HEK293 (cell line): ENCODE measurements at regions not wholly inside any gene's neighbourhood (a gene's known extent, or its start where the extent isn't known, plus 50 kb on each side); places are given as distances from the start of the nearest gene placed in this dataset.

Experiments used
- CTCF ChIP-seq: fragments of 450-650 bp; formaldehyde crosslinking; IDR thresholded peaks from 2 replicates; pipeline ENCODE4 v1.5.1; 2016; ENCODE audit warnings: missing biosample characterization, missing genetic modification characterization
- HIC1 ChIP-seq: fragments of 450-650 bp; formaldehyde crosslinking; IDR thresholded peaks from 2 replicates; pipeline ENCODE4 v1.5.1; 2016; ENCODE audit warnings: missing biosample characterization, missing genetic modification characterization
- HOXD13 ChIP-seq: sonication (generic); formaldehyde crosslinking; IDR thresholded peaks from 2 replicates; pipeline ENCODE4 v1.8.0; 2022; ENCODE audit warnings: missing genetic modification reagents, borderline replicate concordance
- IKZF3 ChIP-seq: fragments of 450-650 bp; IDR thresholded peaks from 2 replicates; pipeline ENCODE4 v1.5.0; 2018; ENCODE audit warnings: missing biosample characterization, mild to moderate bottlenecking, missing genetic modification characterization, moderate library complexity
- KLF17 ChIP-seq: fragments of 450-650 bp; formaldehyde crosslinking; IDR thresholded peaks from 2 replicates; pipeline ENCODE4 v1.5.1; 2016; ENCODE audit warnings: missing biosample characterization, missing genetic modification characterization
- MEIS1 ChIP-seq: sonication (generic); formaldehyde crosslinking; IDR thresholded peaks from 2 replicates; pipeline ENCODE4 v1.8.1; 2022; ENCODE audit warnings: missing genetic modification reagents, mild to moderate bottlenecking, borderline replicate concordance
- PRDM6 ChIP-seq: fragments of 450-650 bp; formaldehyde crosslinking; IDR thresholded peaks from 2 replicates; pipeline ENCODE4 v1.5.1; 2017; ENCODE audit warnings: missing biosample characterization, missing genetic modification characterization
- RBAK ChIP-seq: fragments of 450-650 bp; formaldehyde crosslinking; IDR thresholded peaks from 2 replicates; pipeline ENCODE4 v1.5.1; 2016; ENCODE audit warnings: missing biosample characterization, missing genetic modification characterization
- SALL2 ChIP-seq: fragments of 450-650 bp; formaldehyde crosslinking; IDR thresholded peaks from 2 replicates; pipeline ENCODE4 v1.5.0; 2017; ENCODE audit warnings: missing biosample characterization, mild to moderate bottlenecking, missing genetic modification characterization, borderline replicate concordance
- TRIM28 ChIP-seq: IDR thresholded peaks from 2 replicates; pipeline ENCODE4 v1.6.1; 2011; ENCODE audit warnings: low read length, control low read depth, borderline replicate concordance
- ZBTB20 ChIP-seq: fragments of 450-650 bp; formaldehyde crosslinking; IDR thresholded peaks from 2 replicates; pipeline ENCODE4 v1.5.1; 2016; ENCODE audit warnings: missing biosample characterization, missing genetic modification characterization
- ZBTB26 ChIP-seq: fragments of 450-650 bp; formaldehyde crosslinking; optimal IDR thresholded peaks from 2 replicates; pipeline ENCODE3; 2016; ENCODE audit warnings: missing biosample characterization, mild to moderate bottlenecking, missing genetic modification characterization
- ZBTB8A ChIP-seq: fragments of 450-650 bp; formaldehyde crosslinking; IDR thresholded peaks from 2 replicates; pipeline ENCODE4 v1.5.1; 2016; ENCODE audit warnings: missing biosample characterization, missing genetic modification characterization
- ZFP3 ChIP-seq: fragments of 450-650 bp; formaldehyde crosslinking; IDR thresholded peaks from 2 replicates; pipeline ENCODE4 v1.5.1; 2016; ENCODE audit warnings: low read depth, missing biosample characterization, missing genetic modification characterization
- ZFP37 ChIP-seq: fragments of 450-650 bp; formaldehyde crosslinking; IDR thresholded peaks from 2 replicates; pipeline ENCODE4 v1.5.1; 2016; ENCODE audit warnings: missing biosample characterization, missing genetic modification characterization
- ZFP41 ChIP-seq: fragments of 450-650 bp; formaldehyde crosslinking; IDR thresholded peaks from 2 replicates; pipeline ENCODE4 v1.5.1; 2016; ENCODE audit warnings: missing biosample characterization, missing genetic modification characterization, borderline replicate concordance
- ZIC2 ChIP-seq: fragments of 450-650 bp; formaldehyde crosslinking; IDR thresholded peaks from 2 replicates; pipeline ENCODE4 v1.5.1; 2016; ENCODE audit warnings: missing biosample characterization, missing genetic modification characterization
- ZNF169 ChIP-seq: fragments of 450-650 bp; formaldehyde crosslinking; IDR thresholded peaks from 2 replicates; pipeline ENCODE4 v1.5.1; 2016; ENCODE audit warnings: missing biosample characterization, missing genetic modification characterization
- ZNF274 ChIP-seq, 2 experiments: fragments of 200-500 bp in 1 of 2; fragments of 450-650 bp in 1 of 2; sonication (Bioruptor generic) in 1 of 2; formaldehyde crosslinking in 1 of 2; IDR thresholded peaks; 2 replicates each; pipeline versions ENCODE4 v1.5.1 to v1.6.1; 2014 to 2016; ENCODE audit warnings: borderline replicate concordance in 1 of 2, inconsistent platforms in 1 of 2, low read length in 1 of 2, missing biosample characterization in 1 of 2, missing genetic modification characterization in 1 of 2
- ZNF362 ChIP-seq: fragments of 450-650 bp; formaldehyde crosslinking; IDR thresholded peaks from 2 replicates; pipeline ENCODE4 v1.5.1; 2016; ENCODE audit warnings: missing biosample characterization, missing genetic modification characterization
- ZNF416 ChIP-seq: fragments of 450-650 bp; formaldehyde crosslinking; IDR thresholded peaks from 2 replicates; pipeline ENCODE4 v1.5.1; 2016; ENCODE audit warnings: missing biosample characterization, missing genetic modification characterization
- ZNF473 ChIP-seq: fragments of 450-650 bp; formaldehyde crosslinking; IDR thresholded peaks from 2 replicates; pipeline ENCODE4 v1.5.1; 2017; ENCODE audit warnings: missing biosample characterization, missing genetic modification characterization
- ZNF513 ChIP-seq: fragments of 450-650 bp; IDR thresholded peaks from 2 replicates; pipeline ENCODE4 v1.5.1; 2018; ENCODE audit warnings: missing biosample characterization, missing genetic modification characterization
- ZNF530 ChIP-seq: fragments of 450-650 bp; formaldehyde crosslinking; IDR thresholded peaks from 2 replicates; pipeline ENCODE4 v1.5.1; 2016; ENCODE audit warnings: low read depth, missing biosample characterization, missing genetic modification characterization
- ZNF558 ChIP-seq: fragments of 450-650 bp; formaldehyde crosslinking; IDR thresholded peaks from 2 replicates; pipeline ENCODE4 v1.5.1; 2016; ENCODE audit warnings: missing biosample characterization, missing genetic modification characterization
- ZNF645 ChIP-seq: fragments of 450-650 bp; formaldehyde crosslinking; IDR thresholded peaks from 2 replicates; pipeline ENCODE4; 2016; ENCODE audit warnings: missing biosample characterization, missing genetic modification characterization
- ZNF830 ChIP-seq: fragments of 450-650 bp; IDR thresholded peaks from 2 replicates; pipeline ENCODE4 v1.5.0; 2018; ENCODE audit warnings: missing biosample characterization, missing genetic modification characterization, low read depth, mild to moderate bottlenecking, moderate library complexity

GRCh38 chr6:157763129-157763903 is 59.7 kb upstream of the SNX9 start (continued):
- TF ChIP-seq ZNF558 (tag by site-specific recombination), result no peak
- no peak for TF ChIP-seq HOXD13 (CRISPR knock-in tag)
- no peak for TF ChIP-seq ZFP41 (tag by site-specific recombination)
- TF ChIP-seq ZNF473 (tag by site-specific recombination), result no peak
- TF ChIP-seq ZNF513 (tag by site-specific recombination), result no peak
- peak; percentile 20; the same call in 1 of the 2 replicates for TF ChIP-seq HIC1 (tag by site-specific recombination)
- TF ChIP-seq IKZF3, result peak; percentile 50; the same call in 1 of the 2 replicates
- no peak for TF ChIP-seq CTCF (tag by site-specific recombination)
- no peak for TF ChIP-seq ZNF169 (tag by site-specific recombination)
- TF ChIP-seq KLF17 (tag by site-specific recombination), result peak; percentile 76; the same call in 1 of the 2 replicates
- no peak for TF ChIP-seq RBAK (tag by site-specific recombination)
- TF ChIP-seq ZFP3 (tag by site-specific recombination), result no peak
- TF ChIP-seq ZFP37, result no peak
- no peak for TF ChIP-seq ZNF530 (tag by site-specific recombination)
- no peak for TF ChIP-seq ZNF274 (IDR thresholded peaks at IDR 0.05; ENCODE audit: low read length)
- TF ChIP-seq ZNF274 (tag by site-specific recombination; IDR thresholded peaks at IDR 0.05; ENCODE audit: borderline replicate concordance), result no peak
- no peak for TF ChIP-seq ZNF645 (tag by site-specific recombination)
- TF ChIP-seq MEIS1, result no peak
- TF ChIP-seq ZBTB26 (tag by site-specific recombination), result no peak
- peak; percentile 88 for TF ChIP-seq ZIC2
- no peak for TF ChIP-seq ZNF416 (tag by site-specific recombination)
- TF ChIP-seq TRIM28, result no peak
- no peak for TF ChIP-seq ZNF362 (tag by site-specific recombination)
- no peak for TF ChIP-seq ZBTB20 (tag by site-specific recombination)
- no peak for TF ChIP-seq PRDM6 (tag by site-specific recombination)
- no peak for TF ChIP-seq ZBTB8A (tag by site-specific recombination)
- no peak for TF ChIP-seq SALL2 (tag by site-specific recombination)
- no peak for TF ChIP-seq ZNF830 (tag by site-specific recombination)
